Uterus (tissue), 2 donors: ENCODE measurements at regions not wholly inside any gene's neighbourhood (a gene's known extent, or its start where the extent isn't known, plus 50 kb on each side); places are given as distances from the start of the nearest gene placed in this dataset.
"Not testable (repeated sequence)": the region's sequence is repeated elsewhere in the genome, so short reads cannot be mapped to it uniquely, and the experiment has no call there.

Source experiments
- POLR2A ChIP-seq, 2 donors: fragments of 450-650 bp; IDR thresholded peaks; one replicate each; pipeline ENCODE4 v1.6.1; 2016; ENCODE audit warnings: antibody characterized with exemption in 2 of 2, mild to moderate bottlenecking in 1 of 2, moderate library complexity in 1 of 2
- TF ChIP-seq, protein P1 (sequence below), 4 experiments: fragments of 200-600 bp in 2 of 4; fragments of 450-650 bp in 2 of 4; sonication (generic) in 2 of 4; IDR thresholded peaks; one replicate each; pipeline ENCODE4 v1.5.1; 2016 to 2019; ENCODE audit warnings: antibody characterized with exemption in 4 of 4, mild to moderate bottlenecking in 2 of 4, moderate library complexity in 1 of 4

DNA sequence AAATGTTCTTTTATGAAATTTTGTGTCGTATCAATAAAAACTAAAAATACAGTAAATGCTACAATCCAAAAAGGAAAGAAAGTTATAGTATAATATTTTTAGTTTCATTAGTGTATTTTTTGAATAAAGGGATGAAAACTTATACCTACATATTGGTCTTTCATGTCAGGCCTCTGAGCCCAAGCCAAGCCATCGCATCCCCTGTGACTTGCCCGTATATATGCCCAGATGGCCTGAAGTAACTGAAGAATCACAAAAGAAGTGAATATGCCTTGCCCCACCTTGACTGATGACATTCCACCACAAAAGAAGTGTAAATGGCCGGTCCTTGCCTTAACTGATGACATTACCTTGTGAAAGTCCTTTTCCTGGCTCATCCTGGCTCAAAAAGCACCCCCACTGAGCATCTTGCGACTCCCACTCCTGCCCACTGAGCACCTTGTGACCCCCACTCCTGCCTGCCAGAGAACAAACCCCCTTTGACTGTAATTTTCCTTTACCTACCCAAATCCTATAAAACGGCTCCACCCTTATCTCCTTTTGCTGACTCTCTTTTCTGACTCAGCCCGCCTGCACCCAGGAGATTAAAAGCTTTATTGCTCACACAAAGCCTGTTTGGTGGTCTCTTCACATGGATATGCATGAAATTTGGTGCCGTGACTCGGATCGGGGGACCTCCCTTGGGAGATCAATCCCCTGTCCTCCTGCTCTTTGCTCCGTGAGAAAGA, 108.2 kb upstream of the PELI1 start:
- TF ChIP-seq, protein P1, sequence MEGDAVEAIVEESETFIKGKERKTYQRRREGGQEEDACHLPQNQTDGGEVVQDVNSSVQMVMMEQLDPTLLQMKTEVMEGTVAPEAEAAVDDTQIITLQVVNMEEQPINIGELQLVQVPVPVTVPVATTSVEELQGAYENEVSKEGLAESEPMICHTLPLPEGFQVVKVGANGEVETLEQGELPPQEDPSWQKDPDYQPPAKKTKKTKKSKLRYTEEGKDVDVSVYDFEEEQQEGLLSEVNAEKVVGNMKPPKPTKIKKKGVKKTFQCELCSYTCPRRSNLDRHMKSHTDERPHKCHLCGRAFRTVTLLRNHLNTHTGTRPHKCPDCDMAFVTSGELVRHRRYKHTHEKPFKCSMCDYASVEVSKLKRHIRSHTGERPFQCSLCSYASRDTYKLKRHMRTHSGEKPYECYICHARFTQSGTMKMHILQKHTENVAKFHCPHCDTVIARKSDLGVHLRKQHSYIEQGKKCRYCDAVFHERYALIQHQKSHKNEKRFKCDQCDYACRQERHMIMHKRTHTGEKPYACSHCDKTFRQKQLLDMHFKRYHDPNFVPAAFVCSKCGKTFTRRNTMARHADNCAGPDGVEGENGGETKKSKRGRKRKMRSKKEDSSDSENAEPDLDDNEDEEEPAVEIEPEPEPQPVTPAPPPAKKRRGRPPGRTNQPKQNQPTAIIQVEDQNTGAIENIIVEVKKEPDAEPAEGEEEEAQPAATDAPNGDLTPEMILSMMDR (IDR thresholded peaks at IDR 0.05): not testable (repeated sequence)
- TF ChIP-seq POLR2A (IDR thresholded peaks at IDR 0.05): not testable (repeated sequence)
